H1 (cell line): ENCODE measurements at regions not wholly inside any gene's neighbourhood (a gene's known extent, or its start where the extent isn't known, plus 50 kb on each side); places are given as distances from the start of the nearest gene placed in this dataset.

Experiments
- CTCF ChIP-seq, 3 experiments: IDR thresholded peaks; 1 replicate in 2 of 3; 2 replicates in 1 of 3; pipeline versions ENCODE4 v1.5.1 to v1.6.1; 2011; ENCODE audit warnings: low read length in 3 of 3, mild to moderate bottlenecking in 3 of 3, inconsistent platforms in 2 of 3, low read depth in 1 of 3, moderate library complexity in 1 of 3; ENCODE audit not compliant: insufficient read depth in 1 of 3; ENCODE audit errors: control extremely low read depth in 1 of 3
- KDM4A ChIP-seq: IDR thresholded peaks from one replicate; pipeline ENCODE4 v1.7.1; 2012; ENCODE audit warnings: low read depth, mild to moderate bottlenecking, moderate library complexity, low read length, inconsistent platforms; ENCODE audit not compliant: severe bottlenecking
- NRF1 ChIP-seq: IDR thresholded peaks from 2 replicates; pipeline ENCODE4 v1.6.1; 2011; ENCODE audit warnings: mild to moderate bottlenecking, low read depth, low read length, improper control_type of control experiment
- POLR2A ChIP-seq, 2 experiments: IDR thresholded peaks; 1 replicate in 1 of 2; 2 replicates in 1 of 2; pipeline ENCODE4 v1.6.1; 2011; ENCODE audit warnings: low read depth in 2 of 2, low read length in 2 of 2, mild to moderate bottlenecking in 2 of 2; ENCODE audit errors: control extremely low read depth in 1 of 2
- POLR2AphosphoS5 ChIP-seq: IDR thresholded peaks from 2 replicates; pipeline ENCODE4 v1.6.1; 2011; ENCODE audit warnings: low read depth, low read length
- SIN3A ChIP-seq, 2 experiments: IDR thresholded peaks in 1 of 2; conservative IDR thresholded peaks in 1 of 2; 2 replicates each; pipeline ENCODE4 v1.6.1; 2011 to 2012; ENCODE audit warnings: low read length in 2 of 2, improper control_type of control experiment in 1 of 2, low read depth in 1 of 2, mild to moderate bottlenecking in 1 of 2
- SP1 ChIP-seq: IDR thresholded peaks from 2 replicates; pipeline ENCODE4 v1.6.1; 2011; ENCODE audit warnings: low read depth, low read length
- SRF ChIP-seq: IDR thresholded peaks from 2 replicates; pipeline ENCODE4 v1.6.1; 2011; ENCODE audit warnings: mild to moderate bottlenecking, low read depth, low read length, moderate library complexity
- TAF1 ChIP-seq: IDR thresholded peaks from 2 replicates; pipeline ENCODE4 v1.6.1; 2011; ENCODE audit warnings: mild to moderate bottlenecking, low read depth, low read length
- TBP ChIP-seq: IDR thresholded peaks from 2 replicates; pipeline ENCODE4 v1.6.1; 2011; ENCODE audit warnings: low read depth, low read length, improper control_type of control experiment
- USF2 ChIP-seq: IDR thresholded peaks from 2 replicates; pipeline ENCODE4 v1.6.1; 2011; ENCODE audit warnings: low read length, improper control_type of control experiment

- no peak for TF ChIP-seq TBP
- TF ChIP-seq POLR2AphosphoS5: no peak
- no peak for TF ChIP-seq CTCF (IDR thresholded peaks at IDR 0.05; ENCODE audit: control extremely low read depth in 1 of 3, insufficient read depth in 1 of 3, low read depth in 1 of 3, low read length in 3 of 3)
- TF ChIP-seq NRF1: no peak
- TF ChIP-seq KDM4A: no peak
- TF ChIP-seq POLR2A (IDR thresholded peaks at IDR 0.05; ENCODE audit: control extremely low read depth in 1 of 2, low read depth in 2 of 2, low read length in 2 of 2): no peak
- no peak for TF ChIP-seq SIN3A (conservative IDR thresholded peaks at IDR 0.05 in 1 of 2, IDR thresholded peaks at IDR 0.05 in 1 of 2; ENCODE audit: low read depth in 1 of 2, low read length in 2 of 2)
- TF ChIP-seq SRF: no peak
- TF ChIP-seq SP1: no peak
- no peak for TF ChIP-seq TAF1
- no peak for TF ChIP-seq USF2
These were observed 98.7 kb upstream of the KL start for GRCh38 chr13:32917504-32917903.
